LoVo (cell line): ENCODE measurements at regions not wholly inside any gene's neighbourhood (a gene's known extent, or its start where the extent isn't known, plus 50 kb on each side); places are given as distances from the start of the nearest gene placed in this dataset.

Source experiments
- DNase-seq: peaks from one replicate; pipeline ENCODE4 v3.0.0-alpha.2; 2016; ENCODE audit warnings: low spot score

DNA sequence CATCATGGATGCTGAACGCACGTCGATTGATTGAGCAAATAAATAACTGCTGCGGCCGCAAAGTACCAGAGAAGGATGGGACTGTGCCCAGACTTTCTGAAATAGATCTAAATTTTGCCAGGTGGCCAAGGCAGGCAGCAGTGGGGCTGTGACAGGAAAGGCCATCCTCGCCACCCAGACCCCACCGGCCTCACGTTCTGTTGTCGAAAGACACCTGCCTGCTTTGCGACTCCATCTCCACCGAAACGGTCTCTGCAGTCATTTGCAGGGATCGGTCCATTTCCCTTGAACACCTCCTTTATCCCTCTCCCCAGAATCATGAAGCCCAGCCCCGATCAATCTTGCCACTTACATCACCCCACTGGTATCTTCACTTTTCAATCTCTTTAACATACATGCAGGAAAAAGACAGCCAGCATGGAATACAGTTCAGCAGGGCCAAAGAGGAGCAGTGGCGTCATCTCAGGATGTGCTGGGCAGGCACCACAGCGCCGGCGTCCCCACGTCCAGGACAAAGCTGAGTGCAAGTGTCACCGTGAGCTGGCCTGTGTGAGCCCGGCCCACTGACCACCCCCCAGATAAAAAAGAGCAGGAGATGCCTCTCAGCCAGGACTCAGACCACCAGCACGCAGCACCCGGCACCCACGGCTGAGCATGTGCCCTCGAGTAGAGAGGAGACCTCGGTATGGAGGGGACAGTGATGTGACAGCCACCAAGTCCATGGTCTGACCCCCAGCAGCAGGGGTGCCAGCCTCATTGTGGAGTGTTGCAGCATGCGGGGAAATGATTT, 610.3 kb downstream of the TBC1D22A start:
- DNase-seq, result no peak

DNA sequence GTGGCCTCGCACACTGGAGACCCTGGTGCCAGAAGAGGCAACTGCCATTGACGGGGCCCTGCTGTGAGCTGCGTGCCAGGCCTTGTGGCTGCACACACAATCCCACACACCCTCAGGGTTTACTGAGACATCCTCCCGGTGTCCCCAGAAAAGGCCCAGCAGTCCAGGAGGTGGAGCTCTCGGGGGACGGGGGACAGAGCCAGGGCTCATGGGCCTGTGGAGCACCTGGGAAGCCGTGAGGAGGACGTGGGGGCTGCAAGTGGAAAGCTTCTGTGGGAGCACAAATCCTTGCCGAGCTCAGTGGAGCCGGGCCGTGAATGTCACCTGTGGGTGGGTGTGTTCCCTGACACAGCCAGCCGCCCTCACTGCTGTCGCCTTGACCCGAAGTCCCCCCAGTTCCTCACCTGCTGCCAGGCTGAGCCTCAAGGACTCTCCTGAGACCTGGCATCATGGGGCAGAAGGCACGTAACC, 609.7 kb downstream of the TBC1D22A start:
- DNase-seq, result no peak

DNA sequence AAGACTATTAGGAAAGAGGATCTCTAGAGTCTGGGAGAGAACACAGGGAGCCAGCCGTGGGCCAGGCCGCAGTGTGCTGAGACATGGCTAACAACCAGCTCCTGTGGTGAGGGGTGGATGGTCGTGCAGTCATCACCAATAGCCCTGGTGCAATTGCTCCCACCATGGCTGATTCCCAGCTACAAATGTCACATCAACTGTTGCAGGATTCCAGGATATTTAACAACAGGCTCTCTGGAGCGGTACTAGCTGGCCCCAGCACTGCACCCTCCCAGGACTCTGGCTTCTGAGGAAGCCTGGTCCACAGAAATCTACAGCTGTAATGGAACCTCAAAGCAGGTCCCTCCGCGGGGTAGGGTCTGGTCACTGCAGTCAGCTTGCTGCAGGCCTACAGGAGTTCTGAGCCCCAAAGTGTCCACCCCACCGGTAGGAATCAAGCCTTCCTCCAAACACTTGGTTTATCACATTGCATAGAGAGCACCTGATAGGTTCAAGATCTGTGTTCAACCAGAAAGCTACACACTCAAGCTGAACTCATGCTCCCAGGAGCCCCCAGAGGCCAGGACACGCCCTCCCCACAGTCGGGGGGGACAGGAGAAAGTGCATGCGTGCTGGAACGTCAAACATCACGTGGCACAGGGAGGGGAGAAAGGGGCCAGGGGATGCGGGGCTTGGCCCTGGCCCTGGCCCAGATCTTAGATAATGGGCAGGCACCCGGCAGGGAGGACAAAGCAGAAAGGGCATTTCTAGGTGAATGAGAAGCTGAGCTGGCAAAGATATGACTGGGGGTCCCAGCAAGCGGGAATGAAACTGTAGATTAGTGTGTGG, 609.0 kb downstream of the TBC1D22A start:
- DNase-seq, result no peak

DNA sequence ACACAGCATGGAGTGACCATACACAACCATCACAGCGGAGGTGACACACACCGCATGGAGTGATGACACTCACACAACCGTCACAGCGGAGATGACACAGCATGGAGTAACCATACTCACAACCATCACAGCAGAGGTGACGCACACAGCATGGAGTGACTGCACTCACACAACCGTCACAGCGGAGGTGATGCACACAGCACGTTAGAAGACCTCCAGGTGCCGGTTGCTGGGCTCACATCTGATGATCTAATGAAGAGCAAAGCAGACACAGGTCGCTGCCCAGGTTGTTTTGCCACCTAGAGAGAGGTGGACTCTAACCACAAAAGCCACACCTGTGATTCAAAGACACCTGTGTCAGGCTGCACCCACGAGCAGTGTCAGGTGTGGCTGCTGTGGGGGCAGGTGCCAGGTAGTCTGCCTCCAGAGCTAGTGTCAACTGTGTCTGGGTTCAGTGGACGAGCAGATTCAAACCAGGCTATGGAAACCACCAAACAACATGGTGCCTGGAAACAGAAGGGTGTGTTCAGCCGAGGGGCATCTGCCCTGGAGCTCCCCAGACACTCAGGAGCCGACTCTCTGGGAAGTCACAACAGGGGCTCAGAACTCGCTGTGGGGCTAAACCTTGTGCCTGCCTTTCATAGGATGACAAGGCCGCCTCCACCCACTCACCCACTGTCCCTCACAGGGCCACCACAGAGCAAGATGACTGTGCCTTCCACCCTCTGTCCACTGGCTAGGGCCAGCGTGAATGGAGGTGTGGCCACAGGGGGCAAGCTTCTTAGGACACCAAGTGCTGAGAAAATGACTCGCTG, 608.2 kb downstream of the TBC1D22A start:
- no peak for DNase-seq

DNA sequence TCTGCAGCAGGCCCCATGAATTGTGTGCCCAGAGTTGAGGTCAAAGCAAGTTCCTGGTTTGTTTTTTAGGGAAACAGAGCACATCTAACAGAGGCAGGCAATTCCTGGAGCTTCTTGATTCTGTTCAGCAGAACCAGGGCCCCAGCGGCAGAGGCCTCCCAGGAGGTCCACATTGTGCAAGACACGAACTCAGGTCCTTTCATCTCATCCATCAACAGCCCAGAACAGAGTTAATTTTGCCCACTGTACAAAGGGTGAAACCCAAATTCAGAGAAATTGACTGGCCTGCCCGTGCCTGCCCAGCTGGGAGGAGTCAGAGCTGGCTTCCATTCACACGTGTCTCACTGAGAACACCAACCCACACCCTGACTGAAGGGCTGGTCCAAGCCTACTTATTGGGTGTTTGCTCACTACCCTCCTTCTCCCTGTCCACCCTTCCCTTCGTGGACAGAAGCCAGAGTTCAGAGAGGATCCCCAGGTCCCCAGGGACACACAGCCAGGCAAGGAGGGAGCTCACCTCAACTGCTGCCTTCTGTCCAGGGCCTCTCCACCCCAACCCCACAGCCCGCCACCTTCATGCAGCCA, 607.1 kb downstream of the TBC1D22A start:
- no peak for DNase-seq

DNA sequence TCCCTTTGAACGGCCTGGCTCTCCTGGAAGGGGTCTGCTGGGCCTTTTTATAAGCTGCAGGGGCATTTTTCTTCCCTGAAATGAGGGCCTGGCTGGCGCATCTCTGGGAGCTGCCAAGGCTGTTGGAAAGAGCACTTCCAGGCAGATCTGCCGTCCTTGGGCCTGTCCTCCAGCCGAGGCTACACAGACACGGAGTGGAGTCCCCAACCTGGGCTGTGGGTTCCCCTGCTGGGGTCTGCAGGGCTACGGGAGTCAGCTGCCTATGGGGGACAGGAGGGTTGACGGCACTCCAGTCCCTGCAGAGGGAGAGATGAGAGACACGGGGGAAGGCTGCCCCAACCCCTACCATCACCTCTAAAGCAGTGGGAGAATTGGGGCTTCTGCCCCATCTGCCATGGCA, 606.6 kb downstream of the TBC1D22A start:
- DNase-seq, result no peak

DNA sequence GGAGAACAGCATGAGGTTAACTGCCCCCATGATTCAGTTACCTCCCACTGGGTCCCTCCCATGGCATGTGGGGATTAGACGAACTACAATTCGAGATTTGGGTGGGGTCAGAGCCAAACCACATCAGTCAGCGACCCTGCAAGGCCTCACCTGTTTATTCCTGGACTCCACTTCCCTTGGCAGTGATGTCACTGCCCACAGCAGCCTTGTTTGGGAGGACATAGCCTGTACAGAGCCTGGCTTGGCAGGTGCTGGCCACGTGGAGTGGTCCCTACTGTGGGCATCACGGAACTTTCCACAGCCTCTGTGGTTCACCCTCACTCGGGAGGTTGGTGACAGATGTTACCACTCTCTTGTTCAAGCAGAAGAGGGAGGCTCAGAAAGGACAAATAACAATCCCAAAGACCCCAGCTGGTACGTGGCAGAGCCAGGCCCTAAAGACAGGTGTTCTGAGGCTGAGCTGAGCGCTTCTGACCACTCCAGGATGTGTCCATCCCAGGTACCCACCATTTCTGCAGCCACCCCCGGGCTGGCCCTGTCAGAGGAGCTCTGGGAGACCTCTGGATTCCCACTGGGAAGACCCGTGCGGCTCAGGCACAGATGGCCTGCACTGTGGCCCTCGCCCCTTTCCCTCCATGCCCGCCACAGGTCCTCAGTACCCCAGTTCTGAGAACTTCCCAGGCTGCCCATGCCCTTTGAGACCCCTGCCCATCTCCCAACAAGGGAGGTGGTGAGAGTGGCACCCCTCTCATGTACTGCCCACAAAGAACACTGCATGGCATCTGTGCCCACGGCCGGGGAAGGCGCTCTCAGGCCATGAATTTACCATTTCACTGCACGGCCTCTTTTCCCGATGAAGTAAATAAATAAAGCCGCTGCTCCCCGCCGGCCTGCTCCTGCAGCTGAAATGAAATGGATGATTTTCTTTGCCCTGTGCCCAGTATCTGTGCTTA, 605.8 kb downstream of the TBC1D22A start:
- peak; percentile 13 for DNase-seq

DNA sequence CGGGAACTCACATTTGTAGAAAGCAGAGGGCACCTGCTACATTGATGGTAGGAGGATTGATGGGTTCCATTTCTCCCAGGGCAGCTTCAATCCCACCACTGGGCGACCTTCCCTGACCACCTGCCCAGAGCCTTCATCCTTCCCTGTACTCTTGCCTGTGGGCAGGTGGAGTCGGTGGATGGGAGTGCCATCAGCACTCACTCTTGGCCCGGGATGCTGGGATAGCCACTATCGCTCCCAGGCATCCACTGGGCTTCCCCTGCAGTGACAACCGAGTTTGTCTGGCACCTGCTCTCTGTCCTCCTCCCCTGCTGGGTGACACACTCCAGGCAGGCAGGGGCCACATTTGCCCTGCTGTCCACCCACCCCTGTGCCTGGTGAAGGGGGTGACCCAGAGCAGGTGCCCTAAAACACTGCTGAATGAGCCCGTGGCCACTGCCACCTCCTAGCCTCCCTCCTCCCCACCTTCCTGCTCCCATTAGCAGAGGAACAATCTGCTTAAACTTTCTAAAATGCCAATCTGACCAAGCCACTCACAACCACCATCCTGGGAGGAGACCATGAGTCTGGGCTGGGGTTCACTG, 604.7 kb downstream of the TBC1D22A start:
- DNase-seq, result no peak

DNA sequence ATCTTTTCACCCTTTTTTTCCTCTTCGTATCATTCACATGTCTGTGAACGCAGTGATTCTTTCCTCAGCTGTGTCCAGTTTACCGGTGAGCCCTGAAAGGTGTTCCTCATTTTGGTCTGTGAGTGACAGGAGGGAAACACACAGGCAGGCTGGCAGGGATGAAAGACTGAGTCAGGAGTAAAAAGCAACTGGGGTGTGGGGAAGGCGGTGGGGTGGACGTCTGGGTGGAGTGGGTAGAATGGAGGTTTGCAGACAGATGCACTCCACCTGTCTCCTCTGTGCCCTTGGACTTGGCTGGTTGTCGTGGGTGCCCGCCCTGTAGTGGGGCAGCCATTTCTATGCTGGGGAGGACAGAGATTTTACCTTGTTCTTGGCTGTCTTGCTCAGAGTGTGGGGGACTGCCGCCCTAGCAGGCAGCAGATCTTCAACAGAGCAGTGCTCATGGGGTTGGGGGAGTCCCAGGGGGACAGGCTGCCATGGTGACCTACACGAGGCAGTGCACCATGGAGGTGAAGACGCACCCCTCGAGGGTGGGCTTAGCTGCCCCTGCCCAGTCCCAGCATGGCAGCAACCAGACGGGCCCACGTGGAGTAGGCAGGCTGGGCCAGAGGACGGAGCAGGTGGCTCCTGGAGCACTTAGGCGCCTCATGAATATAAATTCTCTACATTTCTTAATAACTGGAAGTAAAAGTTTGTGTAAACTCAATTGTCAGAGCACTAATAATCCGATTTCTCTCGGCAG, 603.7 kb downstream of the TBC1D22A start:
- DNase-seq, result no peak

DNA sequence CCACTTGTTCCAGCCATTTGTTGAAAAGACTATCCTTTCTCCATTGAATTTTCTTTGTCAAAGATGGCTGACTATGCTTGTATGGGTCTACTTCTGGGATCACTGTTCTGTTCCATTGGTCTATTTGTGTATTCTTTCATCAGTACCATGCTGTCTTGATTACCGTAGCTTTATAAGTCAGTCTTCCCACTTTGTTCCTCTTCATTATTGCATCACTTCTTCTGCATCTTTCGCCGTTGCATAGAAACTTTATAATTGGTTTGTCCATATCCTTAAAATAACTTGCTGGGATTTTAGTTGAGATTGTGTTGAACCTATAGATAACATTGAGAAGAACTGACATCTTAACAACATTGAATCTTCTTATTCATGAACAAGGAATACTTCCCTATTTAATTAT, 598.8 kb downstream of the TBC1D22A start:
- no peak for DNase-seq

DNA sequence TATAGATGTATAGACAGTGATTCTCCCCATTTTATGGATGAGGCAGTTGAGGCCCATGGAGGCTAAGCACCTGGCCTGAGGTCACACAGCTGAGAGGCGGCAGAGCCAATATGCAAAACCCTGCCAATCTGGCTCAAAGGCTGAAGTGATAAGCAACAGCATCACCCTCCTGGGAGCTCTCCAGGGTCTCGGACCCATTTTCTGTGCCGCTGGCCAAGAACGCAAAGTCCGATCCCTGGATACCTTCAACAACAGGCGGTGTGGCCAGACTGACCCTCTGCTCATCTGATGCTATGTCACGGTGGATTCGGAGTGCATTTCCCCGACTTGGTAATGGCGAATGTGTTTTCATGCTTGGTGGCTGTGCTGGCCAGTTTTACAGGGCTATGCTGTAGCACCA, 595.0 kb downstream of the TBC1D22A start:
- DNase-seq, result no peak

DNA sequence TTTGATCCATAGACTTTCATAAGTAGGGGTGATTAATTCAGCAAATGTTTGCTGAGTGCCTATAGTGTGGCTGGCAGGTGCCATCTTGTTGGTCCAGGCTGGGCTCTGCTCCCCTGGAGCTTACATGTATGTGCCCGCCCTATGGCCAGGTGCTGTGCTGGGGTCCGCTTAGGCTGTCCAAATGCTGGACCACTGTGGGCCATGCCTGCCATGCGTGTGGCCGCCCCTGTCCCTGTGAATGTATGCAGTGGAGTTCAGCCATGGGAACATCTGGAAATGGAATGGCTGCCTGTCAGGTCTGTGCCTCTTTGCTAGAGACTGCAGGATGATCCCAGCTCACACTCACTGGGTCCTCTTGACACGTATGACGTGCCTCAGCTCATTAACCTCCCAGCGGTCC, 594.6 kb downstream of the TBC1D22A start:
- DNase-seq, result no peak

DNA sequence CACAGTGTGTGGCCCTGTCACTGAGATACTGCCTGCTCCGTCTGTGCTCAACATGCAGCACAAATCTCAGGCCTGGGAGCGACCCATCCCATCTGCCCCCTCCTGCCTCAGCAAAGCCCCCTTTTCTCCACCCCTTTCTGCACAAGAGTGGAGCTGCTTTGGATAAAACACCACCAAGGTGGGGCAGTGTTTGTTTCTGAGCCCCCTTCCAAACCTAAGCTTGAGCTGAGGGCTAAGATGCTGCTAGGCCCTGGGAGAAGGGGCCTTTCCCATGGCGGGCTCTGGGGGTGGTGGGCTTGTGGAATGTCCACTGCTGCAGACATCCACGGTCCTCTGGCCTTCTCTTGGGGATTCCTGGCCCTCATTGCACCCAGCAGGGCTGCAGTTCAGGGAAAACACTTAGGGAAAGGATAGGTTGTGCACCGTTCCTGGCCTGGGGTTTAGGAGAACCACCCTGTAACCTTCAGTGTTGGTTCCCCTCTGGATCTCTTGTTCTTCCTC, 594.1 kb downstream of the TBC1D22A start:
- DNase-seq, result no peak

DNA sequence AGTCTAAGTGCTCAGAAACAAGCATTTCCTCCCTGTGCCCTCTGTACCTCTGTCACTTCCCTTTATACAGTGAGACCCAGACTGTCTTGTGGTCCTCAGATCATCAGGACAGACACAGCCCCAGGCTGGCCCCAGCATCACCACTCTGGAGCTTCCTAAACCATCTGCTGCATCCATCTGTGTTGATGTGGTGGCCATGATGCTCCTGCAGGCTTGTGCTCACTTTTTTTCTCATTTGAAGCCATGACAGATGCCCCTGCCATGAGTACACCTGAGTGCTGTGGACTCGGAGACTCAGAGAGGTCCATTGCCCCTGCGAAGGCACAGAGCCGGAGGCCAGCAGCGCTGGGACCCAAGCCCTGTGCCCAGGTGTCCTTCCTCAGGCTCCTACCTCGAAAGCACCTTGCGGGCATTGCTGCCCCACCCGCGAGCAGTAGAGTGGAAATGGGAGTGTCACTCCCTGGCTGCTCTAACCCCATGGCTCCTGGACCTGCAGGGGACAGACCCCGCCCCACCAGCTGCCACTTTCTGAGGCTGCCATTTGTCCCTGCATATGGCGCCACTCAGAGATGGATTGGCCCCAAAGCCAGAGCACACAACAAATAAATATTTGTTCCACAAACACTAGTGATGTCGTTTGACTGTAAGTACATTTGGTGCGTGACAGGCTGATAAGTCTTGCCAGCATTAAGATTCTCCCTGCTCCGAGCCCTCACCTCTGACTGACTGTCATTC, 593.5 kb downstream of the TBC1D22A start:
- no peak for DNase-seq

DNA sequence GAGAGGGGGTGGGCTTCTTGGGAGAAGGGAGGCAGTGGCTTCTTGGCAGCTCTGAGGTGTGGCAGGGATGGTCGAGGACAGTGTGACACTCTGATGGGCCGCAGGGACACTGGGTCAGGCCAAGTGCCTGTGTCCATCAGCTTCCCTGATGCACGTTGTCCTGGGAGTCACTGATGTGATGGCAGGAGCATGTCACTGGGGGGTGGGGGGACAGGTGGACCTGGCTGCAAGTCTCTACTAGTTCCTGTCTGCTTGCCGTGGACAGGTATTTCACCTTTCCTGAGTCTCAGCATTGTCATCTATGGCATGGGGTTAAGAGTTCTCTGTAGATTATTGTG, 592.9 kb downstream of the TBC1D22A start:
- DNase-seq, result no peak

DNA sequence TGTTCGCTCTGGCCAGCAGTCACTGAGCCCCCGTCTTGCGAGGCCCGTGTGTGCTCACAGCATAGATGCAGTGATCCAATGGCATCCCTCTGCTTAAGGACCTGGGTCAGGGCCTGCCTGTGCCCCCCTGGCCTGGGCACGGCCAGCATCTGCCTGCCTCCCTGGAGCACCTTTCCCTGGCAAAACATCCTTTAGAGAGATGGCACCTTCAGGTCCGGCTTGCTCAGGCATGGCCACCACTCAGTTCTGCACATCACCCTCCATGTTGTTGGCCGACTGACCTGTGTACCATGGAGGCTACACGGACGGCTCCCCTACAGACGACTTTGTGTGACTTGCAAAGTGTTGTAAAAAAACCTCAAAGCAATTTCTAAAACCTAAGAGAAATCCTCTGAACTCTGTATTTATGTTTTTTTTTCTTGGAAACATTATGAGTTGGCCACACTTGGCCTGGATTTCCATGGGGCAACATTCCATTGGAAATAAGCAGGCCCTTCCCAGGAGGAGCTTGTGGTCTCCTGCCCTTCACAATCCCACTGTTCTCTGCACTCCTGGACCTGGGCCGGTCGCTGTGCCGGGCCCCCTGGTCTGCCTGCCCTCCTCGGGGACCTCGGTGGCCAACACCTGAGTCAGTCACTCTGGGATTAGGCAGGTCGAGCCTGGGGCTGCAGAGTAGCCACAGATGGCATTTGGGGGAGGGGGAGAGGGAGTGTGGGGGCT, 592.4 kb downstream of the TBC1D22A start:
- no peak for DNase-seq

DNA sequence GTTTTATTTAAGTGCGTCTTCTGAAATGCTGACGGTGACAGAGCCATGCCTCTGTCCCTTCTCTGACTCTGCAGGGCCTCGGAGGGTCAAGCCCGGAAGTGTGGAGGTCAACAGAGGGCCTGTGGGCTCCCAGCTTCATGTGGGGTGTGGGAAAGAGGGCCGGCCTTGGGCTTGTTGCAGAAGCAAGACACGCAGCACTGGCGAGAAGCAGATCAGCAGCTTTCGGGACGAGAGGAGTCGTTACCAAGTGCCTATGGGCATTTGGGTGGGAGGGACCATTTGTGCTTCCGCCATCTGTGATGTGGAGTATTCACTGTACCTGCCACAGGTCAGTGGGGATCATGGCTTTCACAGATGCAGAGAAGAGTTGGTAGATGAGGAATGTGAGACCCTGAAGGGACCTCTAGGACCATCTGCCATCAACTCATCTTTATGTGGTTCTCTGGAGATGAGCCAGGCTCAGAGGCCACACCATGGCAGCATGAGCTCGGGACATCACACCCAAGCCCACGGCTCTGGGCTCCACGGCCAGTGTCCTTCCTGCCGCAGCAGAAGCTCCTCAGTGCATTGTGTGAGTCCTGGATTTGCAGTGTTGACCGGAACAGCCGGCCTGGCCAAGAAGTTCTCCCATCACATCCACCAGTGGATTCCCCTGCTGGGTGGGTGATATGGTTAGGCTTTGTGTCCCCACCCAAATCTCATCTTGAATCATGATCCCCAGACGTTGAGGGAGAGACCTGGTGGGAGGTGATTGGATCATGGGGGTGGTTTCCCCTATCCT, 590.7 kb downstream of the TBC1D22A start:
- no peak for DNase-seq
